Kidney glomerular epithelial cell (primary cell): ENCODE measurements at regions not wholly inside any gene's neighbourhood (a gene's known extent, or its start where the extent isn't known, plus 50 kb on each side); places are given as distances from the start of the nearest gene placed in this dataset.
"Not testable (repeated sequence)": the region's sequence is repeated elsewhere in the genome, so short reads cannot be mapped to it uniquely, and the experiment has no call there.

Experiments used
- DNase-seq: peaks from one replicate; lab custom pipeline; 2025; lab: John Stamatoyannopoulos, UW

- no peak for DNase-seq
Measured at GRCh38 chr7:53087274-53087673, 51.8 kb downstream of the POM121L12 start.

GRCh38 chr7:53094191-53094590 is 58.8 kb downstream of the POM121L12 start:
- DNase-seq, result no peak

- DNase-seq, result no peak
Measured at GRCh38 chr7:53094827-53095226, 59.4 kb downstream of the POM121L12 start.

GRCh38 chr7:53095731-53096501 is 60.5 kb downstream of the POM121L12 start:
- no peak for DNase-seq

- no peak for DNase-seq
Measured at GRCh38 chr7:53100091-53100490, 64.7 kb downstream of the POM121L12 start.

- DNase-seq, result no peak
Measured at GRCh38 chr7:53101026-53101425, 65.6 kb downstream of the POM121L12 start.

- no peak for DNase-seq
Measured at GRCh38 chr7:53110425-53110824, 75.0 kb downstream of the POM121L12 start.

- DNase-seq, result no peak
Measured at GRCh38 chr7:53111031-53111430, 75.6 kb downstream of the POM121L12 start.

GRCh38 chr7:53113424-53113823 is 78.0 kb downstream of the POM121L12 start:
- no peak for DNase-seq

- peak; percentile 10 for DNase-seq
Measured at GRCh38 chr7:53119514-53119941, 84.1 kb downstream of the POM121L12 start.

- no peak for DNase-seq
Measured at GRCh38 chr7:53121374-53121773, 85.9 kb downstream of the POM121L12 start.

GRCh38 chr7:53131697-53132096 is 96.3 kb downstream of the POM121L12 start:
- no peak for DNase-seq

- DNase-seq, result no peak
Measured at GRCh38 chr7:53151496-53151895, 116.1 kb downstream of the POM121L12 start.

- not testable (repeated sequence) for DNase-seq
Measured at GRCh38 chr7:53187184-53187583, 151.8 kb downstream of the POM121L12 start.

GRCh38 chr7:53191191-53191695 is 155.8 kb downstream of the POM121L12 start:
- DNase-seq, result no peak

GRCh38 chr7:53191836-53192443 is 156.5 kb downstream of the POM121L12 start:
- DNase-seq, result no peak

- DNase-seq, result no peak
Measured at GRCh38 chr7:53205006-53205405, 169.6 kb downstream of the POM121L12 start.

- DNase-seq, result no peak
Measured at GRCh38 chr7:53209129-53209528, 173.7 kb downstream of the POM121L12 start.

- no peak for DNase-seq
Measured at GRCh38 chr7:53214463-53214862, 179.0 kb downstream of the POM121L12 start.

GRCh38 chr7:53218730-53219504 is 183.5 kb downstream of the POM121L12 start:
- no peak for DNase-seq

GRCh38 chr7:53229202-53229601 is 193.8 kb downstream of the POM121L12 start:
- no peak for DNase-seq

- DNase-seq, result no peak
Measured at GRCh38 chr7:53237344-53237913, 202.0 kb downstream of the POM121L12 start.
